CD4-positive, alpha-beta memory T cell (primary cell): ENCODE measurements at regions not wholly inside any gene's neighbourhood (a gene's known extent, or its start where the extent isn't known, plus 50 kb on each side); places are given as distances from the start of the nearest gene placed in this dataset.

Source experiments
- CTCF ChIA-PET: fragments of 350-600 bp; sonication (Branson Sonifier 250); formaldehyde crosslinking; loops from one replicate; lab custom pipeline; 2021; ENCODE audit warnings: inconsistent platforms; ENCODE audit not compliant: partially characterized antibody; lab: Charles Lee
- POLR2A ChIA-PET: fragments of 350-600 bp; sonication (Branson Sonifier 250); formaldehyde crosslinking; loops from one replicate; lab custom pipeline; 2021; ENCODE audit not compliant: partially characterized antibody; lab: Charles Lee
- DNase-seq, 5 donors: peaks; one replicate each; pipeline versions ENCODE4 v3.0.0 to v3.0.0-alpha.2; 2020 to 2022; ENCODE audit warnings: mixed read lengths in 1 of 5
- H3K27ac ChIP-seq: one replicate; pipeline ENCODE4 v1.7.0; 2013; ENCODE audit warnings: low read depth, low read length
- H3K27me3 ChIP-seq: 2 replicates; pipeline ENCODE4 v1.7.0; 2013; ENCODE audit warnings: mild to moderate bottlenecking, low read length, moderate library complexity; ENCODE audit not compliant: insufficient read depth
- H3K36me3 ChIP-seq: 2 replicates; pipeline ENCODE4 v1.7.0; 2013; ENCODE audit warnings: mild to moderate bottlenecking, low read length, moderate library complexity; ENCODE audit not compliant: insufficient read depth
- H3K4me1 ChIP-seq: 2 replicates; pipeline ENCODE4 v1.7.0; 2013; ENCODE audit warnings: mild to moderate bottlenecking, low read length, moderate library complexity; ENCODE audit not compliant: insufficient read depth
- H3K4me3 ChIP-seq, 2 donors: one replicate each; pipeline ENCODE4 v1.7.0; 2013; ENCODE audit warnings: low read length in 2 of 2, mild to moderate bottlenecking in 1 of 2
- H3K9me3 ChIP-seq, 2 donors: one replicate each; pipeline ENCODE4 v1.7.0; 2013; ENCODE audit warnings: low read length in 2 of 2, control low read depth in 1 of 2; ENCODE audit not compliant: control insufficient read depth in 1 of 2
- H3K27ac Mint-ChIP-seq, 7 donors: one replicate each; pipeline ENCODE4 v1.8.0; 2020 to 2021; ENCODE audit warnings: mixed read lengths in 7 of 7, mild to moderate bottlenecking in 6 of 7, inconsistent platforms in 3 of 7, moderate library complexity in 3 of 7
- H3K27me3 Mint-ChIP-seq, 2 donors: one replicate each; pipeline ENCODE4 v1.8.0; 2020 to 2021; ENCODE audit warnings: mixed read lengths in 2 of 2
- H3K36me3 Mint-ChIP-seq, 2 donors: one replicate each; pipeline ENCODE4 v1.8.0; 2020 to 2021; ENCODE audit warnings: mixed read lengths in 2 of 2, inconsistent platforms in 1 of 2, mild to moderate bottlenecking in 1 of 2
- H3K4me1 Mint-ChIP-seq, 4 donors: one replicate each; pipeline ENCODE4 v1.8.0; 2020 to 2021; ENCODE audit warnings: mixed read lengths in 4 of 4, mild to moderate bottlenecking in 1 of 4
- H3K4me3 Mint-ChIP-seq, 8 donors: one replicate each; pipeline ENCODE4 v1.8.0; 2020 to 2021; ENCODE audit warnings: mixed read lengths in 8 of 8, mild to moderate bottlenecking in 7 of 8, moderate library complexity in 6 of 8, inconsistent platforms in 3 of 8
- H3K9me3 Mint-ChIP-seq, 8 donors: one replicate each; pipeline ENCODE4 v1.8.0; 2020 to 2021; ENCODE audit warnings: mixed read lengths in 8 of 8, mild to moderate bottlenecking in 5 of 8, inconsistent platforms in 3 of 8, moderate library complexity in 1 of 8
- intact Hi-C: fragments of 100-400 bp; cut with micrococcal nuclease; formaldehyde crosslinking; loops from one replicate; pipeline ENCODE4 v1.15.1; 2023

DNA sequence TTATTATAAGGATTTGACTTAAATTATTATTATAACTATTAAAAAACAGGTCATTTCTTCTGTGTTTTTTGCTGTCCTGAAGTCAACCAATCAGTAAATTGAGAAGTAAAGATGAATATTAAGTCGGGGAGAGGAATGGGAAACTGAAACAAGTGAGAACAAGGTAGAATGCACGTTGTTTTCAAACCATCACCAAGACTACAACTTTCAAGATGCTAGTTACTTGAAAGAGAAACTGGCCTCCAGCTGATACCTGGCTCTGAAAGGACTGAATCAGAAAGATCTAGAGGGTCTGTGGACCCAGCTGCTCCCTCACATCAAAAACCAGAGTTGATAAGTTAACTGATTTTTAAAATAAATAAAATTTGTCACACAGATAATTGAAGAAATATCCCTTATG lies 1301.5 kb upstream of the ATXN8OS start:
- H3K9me3 Mint-ChIP-seq: peaks cover 0 to 7% (median 1%) of the 10 kb centered on the region in 8 donors
- DNase-seq: no peak
- no peaks in the 10 kb centered on the region for H3K4me1 ChIP-seq
- H3K4me3 ChIP-seq: no peak overlapping the region
- H3K4me1 Mint-ChIP-seq: no peaks in the 10 kb centered on the region
- no peaks in the 10 kb centered on the region for H3K27me3 ChIP-seq
- CTCF ChIA-PET: no interaction called here
- H3K9me3 ChIP-seq: no peaks in the 10 kb centered on the region
- H3K36me3 ChIP-seq: no peaks in the 10 kb centered on the region
- H3K4me3 Mint-ChIP-seq: no peak overlapping the region
- H3K36me3 Mint-ChIP-seq: no peaks in the 10 kb centered on the region
- intact Hi-C loops: no loop called here
- H3K27me3 Mint-ChIP-seq: no peaks in the 10 kb centered on the region
- H3K27ac ChIP-seq: no peak overlapping the region
- POLR2A ChIA-PET: no interaction called here
- H3K27ac Mint-ChIP-seq: no peak overlapping the region

DNA sequence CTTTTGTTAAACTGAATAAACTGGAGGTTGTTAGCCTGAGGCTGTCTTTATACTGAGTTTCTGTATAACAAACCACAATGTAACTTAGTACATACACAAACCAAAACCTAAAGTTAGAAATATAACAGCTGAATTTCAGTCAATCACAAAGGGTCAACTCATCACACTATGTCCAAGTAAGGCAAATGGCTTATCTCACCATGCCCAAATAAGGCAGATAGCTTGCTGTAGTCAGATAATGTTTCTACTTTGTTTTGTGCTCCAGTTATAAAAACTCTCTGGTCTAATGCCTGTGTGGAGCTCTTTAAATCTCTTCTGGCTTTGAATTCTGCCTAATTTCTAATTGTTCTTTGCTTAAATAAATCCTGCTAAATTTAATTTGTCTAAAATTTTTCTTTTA lies 1323.4 kb upstream of the ATXN8OS start:
- no peak overlapping the region for H3K27ac Mint-ChIP-seq
- Histone ChIP-seq H3K4me1 (no peaks in the 10 kb centered on the region), H3K4me3 (no peak overlapping the region), H3K27me3 (no peaks in the 10 kb centered on the region), H3K27ac (no peak overlapping the region), H3K9me3 (peaks cover 0 to 4% of the 10 kb centered on the region in 2 donors), H3K36me3 (no peaks in the 10 kb centered on the region)
- intact Hi-C loops: no loop called here
- no peak for DNase-seq
- H3K4me1 Mint-ChIP-seq: no peaks in the 10 kb centered on the region
- no peaks in the 10 kb centered on the region for H3K36me3 Mint-ChIP-seq
- no peaks in the 10 kb centered on the region for H3K27me3 Mint-ChIP-seq
- POLR2A ChIA-PET: no interaction called here
- no peak overlapping the region for H3K4me3 Mint-ChIP-seq
- CTCF ChIA-PET: no interaction called here
- peaks cover 2 to 21% (median 7%) of the 10 kb centered on the region in 8 donors for H3K9me3 Mint-ChIP-seq

DNA sequence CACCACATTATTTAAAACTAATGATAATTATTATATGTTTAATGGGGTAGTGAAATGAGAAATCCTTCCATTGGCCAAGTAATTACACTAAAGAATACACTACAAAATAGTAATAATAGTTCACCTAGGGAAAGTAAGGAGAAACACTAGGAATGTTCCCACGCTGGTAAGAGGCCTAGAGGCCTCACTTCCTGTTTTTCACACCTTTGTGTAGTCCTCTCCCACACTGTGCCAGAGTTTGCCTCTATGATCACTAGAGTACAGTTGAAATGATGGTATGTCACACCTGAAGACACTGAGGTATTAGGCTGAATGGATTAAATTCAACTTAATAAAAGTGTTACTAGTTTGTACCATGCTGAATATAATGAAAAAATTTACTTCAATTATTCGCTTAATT lies 1348.0 kb upstream of the ATXN8OS start:
- ChIA-PET CTCF (no interaction called here), POLR2A (no interaction called here)
- no peak for DNase-seq
- H3K4me3 Mint-ChIP-seq: no peak overlapping the region
- H3K36me3 Mint-ChIP-seq: no peaks in the 10 kb centered on the region
- Histone ChIP-seq H3K4me1 (no peaks in the 10 kb centered on the region), H3K27ac (no peak overlapping the region), H3K36me3 (no peaks in the 10 kb centered on the region), H3K9me3 (no peaks in the 10 kb centered on the region), H3K27me3 (no peaks in the 10 kb centered on the region), H3K4me3 (no peak overlapping the region)
- H3K27me3 Mint-ChIP-seq: no peaks in the 10 kb centered on the region
- H3K4me1 Mint-ChIP-seq: no peaks in the 10 kb centered on the region
- intact Hi-C loops: no loop called here
- no peak overlapping the region for H3K27ac Mint-ChIP-seq
- H3K9me3 Mint-ChIP-seq: peaks cover 2 to 16% (median 6%) of the 10 kb centered on the region in 8 donors

DNA sequence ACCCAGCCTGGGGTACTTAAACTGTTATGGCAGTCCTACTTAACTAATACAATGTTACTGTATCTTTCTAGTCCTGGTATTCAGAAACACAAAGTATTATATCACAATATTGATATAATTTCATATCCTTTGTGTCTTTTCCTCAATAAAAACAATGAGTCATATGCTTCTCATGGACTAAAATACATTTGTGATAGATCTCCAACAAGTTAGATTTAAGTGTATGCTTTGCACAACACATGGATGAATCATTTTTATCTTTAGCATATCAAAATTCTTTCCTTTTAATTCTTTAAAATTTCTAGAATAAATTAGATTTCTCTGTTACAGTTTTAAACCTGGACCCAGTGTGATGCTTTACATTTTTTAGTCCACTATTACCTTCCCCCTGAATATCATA lies 1357.8 kb upstream of the ATXN8OS start:
- H3K9me3 Mint-ChIP-seq: peaks cover 0 to 9% (median 3%) of the 10 kb centered on the region in 8 donors
- H3K4me3 ChIP-seq: no peak overlapping the region
- no peak overlapping the region for H3K27ac ChIP-seq
- H3K4me1 ChIP-seq: no peaks in the 10 kb centered on the region
- H3K4me3 Mint-ChIP-seq: no peak overlapping the region
- H3K36me3 ChIP-seq: no peaks in the 10 kb centered on the region
- POLR2A ChIA-PET: no interaction called here
- H3K9me3 ChIP-seq: no peaks in the 10 kb centered on the region
- CTCF ChIA-PET: no interaction called here
- intact Hi-C loops: no loop called here
- no peaks in the 10 kb centered on the region for H3K27me3 Mint-ChIP-seq
- no peak overlapping the region for H3K27ac Mint-ChIP-seq
- no peaks in the 10 kb centered on the region for H3K4me1 Mint-ChIP-seq
- DNase-seq: no peak
- no peaks in the 10 kb centered on the region for H3K27me3 ChIP-seq
- no peaks in the 10 kb centered on the region for H3K36me3 Mint-ChIP-seq

DNA sequence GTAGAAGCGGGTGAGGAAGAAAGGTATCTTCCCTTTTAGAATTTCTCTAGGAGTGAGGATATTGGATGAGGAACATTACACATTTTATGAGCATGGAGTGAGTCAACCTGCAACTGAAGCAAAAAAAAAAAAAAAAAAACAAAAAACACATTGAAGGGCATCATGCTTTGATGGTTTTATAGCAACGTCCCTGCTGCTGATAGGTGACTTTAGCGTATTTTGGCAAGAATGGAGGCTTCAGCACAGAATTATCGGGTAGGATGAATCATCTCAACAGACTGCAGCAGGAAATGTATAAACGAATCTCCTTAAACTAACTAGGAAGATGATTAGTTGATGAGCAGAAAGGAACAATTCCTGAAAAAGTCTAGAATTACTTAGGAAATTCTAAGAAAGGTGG lies 1359.6 kb upstream of the ATXN8OS start:
- ChIA-PET POLR2A (no interaction called here), CTCF (no interaction called here)
- Histone ChIP-seq H3K27ac (no peak overlapping the region), H3K4me1 (no peaks in the 10 kb centered on the region), H3K4me3 (no peak overlapping the region), H3K9me3 (no peaks in the 10 kb centered on the region), H3K27me3 (no peaks in the 10 kb centered on the region), H3K36me3 (no peaks in the 10 kb centered on the region)
- H3K4me1 Mint-ChIP-seq: no peaks in the 10 kb centered on the region
- H3K36me3 Mint-ChIP-seq: no peaks in the 10 kb centered on the region
- H3K4me3 Mint-ChIP-seq: no peak overlapping the region
- no peaks in the 10 kb centered on the region for H3K27me3 Mint-ChIP-seq
- DNase-seq: no peak
- no peak overlapping the region for H3K27ac Mint-ChIP-seq
- intact Hi-C loops: no loop called here
- peaks cover 0 to 11% (median 3%) of the 10 kb centered on the region in 8 donors for H3K9me3 Mint-ChIP-seq

DNA sequence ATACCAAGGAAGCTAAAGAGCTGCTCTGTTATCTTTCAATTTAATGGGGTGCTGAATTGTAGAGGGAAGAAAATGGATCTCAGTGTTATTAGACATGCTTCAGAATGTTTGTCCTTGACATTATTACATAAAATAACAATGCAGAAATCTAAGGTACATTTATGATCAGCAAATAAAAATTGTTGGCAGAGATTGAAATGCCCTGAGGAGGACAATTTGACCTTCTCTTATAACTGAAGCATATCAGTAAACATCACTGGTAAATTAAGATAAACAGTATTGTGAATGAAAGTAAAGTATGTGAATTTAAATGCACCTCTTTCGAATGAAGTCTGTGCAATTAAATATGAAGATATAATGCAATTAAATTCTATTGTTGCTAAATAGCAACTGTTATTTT lies 1362.1 kb upstream of the ATXN8OS start:
- Mint-ChIP-seq H3K4me3 (no peak overlapping the region), H3K27me3 (no peaks in the 10 kb centered on the region), H3K27ac (no peak overlapping the region), H3K9me3 (peaks cover 0 to 14% (median 3%) of the 10 kb centered on the region in 8 donors), H3K36me3 (no peaks in the 10 kb centered on the region), H3K4me1 (no peaks in the 10 kb centered on the region)
- intact Hi-C loops: no loop called here
- no peaks in the 10 kb centered on the region for H3K27me3 ChIP-seq
- no peaks in the 10 kb centered on the region for H3K4me1 ChIP-seq
- ChIA-PET CTCF (no interaction called here), POLR2A (no interaction called here)
- H3K9me3 ChIP-seq: no peaks in the 10 kb centered on the region
- no peak overlapping the region for H3K4me3 ChIP-seq
- DNase-seq: no peak
- H3K36me3 ChIP-seq: no peaks in the 10 kb centered on the region
- no peak overlapping the region for H3K27ac ChIP-seq

GRCh38 chr13:68736961-68737360 lies 1370.7 kb upstream of the ATXN8OS start:
- peaks cover 0 to 5% (median 1%) of the 10 kb centered on the region in 8 donors for H3K9me3 Mint-ChIP-seq
- no peak for DNase-seq
- H3K27me3 ChIP-seq: no peaks in the 10 kb centered on the region
- no peaks in the 10 kb centered on the region for H3K36me3 Mint-ChIP-seq
- CTCF ChIA-PET: no interaction called here
- no peak overlapping the region for H3K4me3 Mint-ChIP-seq
- POLR2A ChIA-PET: no interaction called here
- intact Hi-C loops: no loop called here
- H3K9me3 ChIP-seq: no peaks in the 10 kb centered on the region
- H3K4me1 ChIP-seq: no peaks in the 10 kb centered on the region
- no peaks in the 10 kb centered on the region for H3K4me1 Mint-ChIP-seq
- H3K27ac Mint-ChIP-seq: no peak overlapping the region
- no peak overlapping the region for H3K27ac ChIP-seq
- H3K4me3 ChIP-seq: no peak overlapping the region
- no peaks in the 10 kb centered on the region for H3K27me3 Mint-ChIP-seq
- no peaks in the 10 kb centered on the region for H3K36me3 ChIP-seq

GRCh38 chr13:68727798-68728197 lies 1379.8 kb upstream of the ATXN8OS start:
- Mint-ChIP-seq H3K9me3 (peaks cover 0 to 9% (median 4%) of the 10 kb centered on the region in 8 donors), H3K27ac (no peak overlapping the region), H3K4me1 (no peaks in the 10 kb centered on the region), H3K4me3 (no peak overlapping the region), H3K27me3 (no peaks in the 10 kb centered on the region), H3K36me3 (no peaks in the 10 kb centered on the region)
- no peak for DNase-seq
- Histone ChIP-seq H3K9me3 (no peaks in the 10 kb centered on the region), H3K4me3 (no peak overlapping the region), H3K36me3 (no peaks in the 10 kb centered on the region), H3K27ac (no peak overlapping the region), H3K27me3 (no peaks in the 10 kb centered on the region), H3K4me1 (no peaks in the 10 kb centered on the region)
- POLR2A ChIA-PET: no interaction called here
- intact Hi-C loops: no loop called here
- CTCF ChIA-PET: no interaction called here
